ENCODE measurements at regions not wholly inside any gene's neighbourhood (a gene's known extent, or its start where the extent isn't known, plus 50 kb on each side); places are given as distances from the start of the nearest gene placed in this dataset.

GRCh38 chr9:4923580-4924544 lies 61.2 kb upstream of the JAK2 start:
- POLR2A ChIA-PET, result no interaction called here
- H3K4me1 Mint-ChIP-seq, result peaks cover 16% of the 10 kb centered on the region
- H3K4me3 Mint-ChIP-seq, result no peak overlapping the region
- H3K27me3 Mint-ChIP-seq (ENCODE audit: low read depth), result no peaks in the 10 kb centered on the region; the same call in none of the 2 replicates
- H3K36me3 Mint-ChIP-seq, result peaks cover 33% of the 10 kb centered on the region
- peaks cover 32% of the 10 kb centered on the region for H3K9me3 Mint-ChIP-seq
- no peak overlapping the region for H3K27ac Mint-ChIP-seq
- CTCF ChIA-PET, result interaction anchor here (0.7 to 1.4 kb wide), 3 partner anchors 14 to 164 kb away, joined by 3 read pairs; no protein-coding TSS in a partner anchor
- TF ChIP-seq ZSCAN18 (CRISPR knock-in tag; IDR thresholded peaks at IDR 0.05) (no peak), USF2 (CRISPR knock-in tag; IDR thresholded peaks at IDR 0.05) (no peak), ZNF317 (CRISPR knock-in tag; IDR thresholded peaks at IDR 0.05; ENCODE audit: borderline replicate concordance, low read depth) (no peak), ZNF512 (CRISPR knock-in tag; IDR thresholded peaks at IDR 0.05; ENCODE audit: borderline replicate concordance) (no peak), ETV6 (CRISPR knock-in tag; IDR thresholded peaks at IDR 0.05) (no peak), ARID4B (CRISPR knock-in tag; IDR thresholded peaks at IDR 0.05; ENCODE audit: borderline replicate concordance) (no peak), CREM (CRISPR knock-in tag; IDR thresholded peaks at IDR 0.05) (no peak), ZNF671 (CRISPR knock-in tag; IDR thresholded peaks at IDR 0.05) (no peak), HMGXB4 (CRISPR knock-in tag; IDR thresholded peaks at IDR 0.05) (no peak), E2F1 (CRISPR knock-in tag; IDR thresholded peaks at IDR 0.05) (no peak), CDX4 (CRISPR knock-in tag; IDR thresholded peaks at IDR 0.05; ENCODE audit: borderline replicate concordance) (no peak), ZBTB43 (CRISPR knock-in tag; IDR thresholded peaks at IDR 0.05) (no peak), ERG (CRISPR knock-in tag; IDR thresholded peaks at IDR 0.05) (no peak), ZMAT4 (CRISPR knock-in tag; IDR thresholded peaks at IDR 0.05) (no peak), ZNF263 (CRISPR knock-in tag; IDR thresholded peaks at IDR 0.05; ENCODE audit: low read depth) (no peak), IRF1 (CRISPR knock-in tag; IDR thresholded peaks at IDR 0.05) (no peak)
- no peak for ATAC-seq
- no peak for DNase-seq (ENCODE audit: low spot score)
